Chondrocyte (in vitro differentiated cells): ENCODE measurements at regions not wholly inside any gene's neighbourhood (a gene's known extent, or its start where the extent isn't known, plus 50 kb on each side); places are given as distances from the start of the nearest gene placed in this dataset.

ENCODE experiments used
- DNase-seq: peaks from one replicate; pipeline ENCODE4 v3.0.0; 2021; ENCODE audit warnings: mixed read lengths, low spot score
- H3K27ac Mint-ChIP-seq: one replicate; pipeline ENCODE4 v1.8.0; 2021; ENCODE audit warnings: mild to moderate bottlenecking, moderate library complexity, mixed read lengths; ENCODE audit not compliant: unreplicated experiment
- H3K27me3 Mint-ChIP-seq: 2 replicates; pipeline ENCODE4 v1.8.0; 2021; ENCODE audit warnings: low read depth, mixed read lengths
- H3K36me3 Mint-ChIP-seq: 2 replicates; pipeline ENCODE4 v1.8.0; 2021; ENCODE audit warnings: low read depth, mixed read lengths
- H3K4me1 Mint-ChIP-seq: 2 replicates; pipeline ENCODE4 v1.8.0; 2021; ENCODE audit warnings: low read depth, mild to moderate bottlenecking, mixed read lengths
- H3K4me3 Mint-ChIP-seq: one replicate; pipeline ENCODE4 v1.8.0; 2021; ENCODE audit warnings: mild to moderate bottlenecking, moderate library complexity, mixed read lengths; ENCODE audit not compliant: unreplicated experiment
- H3K9me3 Mint-ChIP-seq: 2 replicates; pipeline ENCODE4 v1.8.0; 2021; ENCODE audit warnings: low read depth, mixed read lengths
- CTCF ChIP-seq: fragments of 200-600 bp; sonication (generic); IDR thresholded peaks from 2 replicates; pipeline ENCODE4 v1.5.0; 2021; ENCODE audit warnings: antibody characterized with exemption, mild to moderate bottlenecking, moderate library complexity

GRCh38 chrX:68936608-68937007 is 107.8 kb downstream of the EFNB1 start:
- H3K9me3 Mint-ChIP-seq, result no peaks in the 10 kb centered on the region
- DNase-seq, result no peak

GRCh38 chrX:68936126-68936525 is 107.3 kb downstream of the EFNB1 start:
- H3K9me3 Mint-ChIP-seq, result no peaks in the 10 kb centered on the region
- no peak overlapping the region for H3K4me3 Mint-ChIP-seq
- TF ChIP-seq CTCF, result no peak
- no peaks in the 10 kb centered on the region for H3K36me3 Mint-ChIP-seq
- DNase-seq, result no peak
- H3K27ac Mint-ChIP-seq, result no peak overlapping the region
- peaks cover 38% of the 10 kb centered on the region for H3K4me1 Mint-ChIP-seq
- no peaks in the 10 kb centered on the region for H3K27me3 Mint-ChIP-seq

More at GRCh38 chrX:68936608-68937007, 107.8 kb downstream of the EFNB1 start:
- Mint-ChIP-seq H3K27ac (peak overlapping the region; percentile 59), H3K4me3 (no peak overlapping the region), H3K4me1 (peaks cover 35% of the 10 kb centered on the region), H3K36me3 (no peaks in the 10 kb centered on the region), H3K27me3 (no peaks in the 10 kb centered on the region)
- TF ChIP-seq CTCF, result no peak

- TF ChIP-seq CTCF, result no peak
- no peak for DNase-seq
- no peak overlapping the region for H3K4me3 Mint-ChIP-seq
- H3K9me3 Mint-ChIP-seq, result no peaks in the 10 kb centered on the region
- no peak overlapping the region for H3K27ac Mint-ChIP-seq
- peaks cover 40% of the 10 kb centered on the region for H3K4me1 Mint-ChIP-seq
- no peaks in the 10 kb centered on the region for H3K36me3 Mint-ChIP-seq
- no peaks in the 10 kb centered on the region for H3K27me3 Mint-ChIP-seq
Measured at GRCh38 chrX:68935362-68935761, 106.5 kb downstream of the EFNB1 start.

- DNase-seq, result no peak
- Mint-ChIP-seq H3K27me3 (no peaks in the 10 kb centered on the region), H3K27ac (no peak overlapping the region), H3K4me1 (peaks cover 40% of the 10 kb centered on the region), H3K4me3 (no peak overlapping the region), H3K36me3 (no peaks in the 10 kb centered on the region), H3K9me3 (no peaks in the 10 kb centered on the region)
- no peak for TF ChIP-seq CTCF
Measured at GRCh38 chrX:68934922-68935321, 106.1 kb downstream of the EFNB1 start.

- H3K9me3 Mint-ChIP-seq, result no peaks in the 10 kb centered on the region
- no peaks in the 10 kb centered on the region for H3K27me3 Mint-ChIP-seq
- H3K27ac Mint-ChIP-seq, result no peak overlapping the region
Measured at GRCh38 chrX:68934421-68934820, 105.6 kb downstream of the EFNB1 start.

More at GRCh38 chrX:68934421-68934820, 105.6 kb downstream of the EFNB1 start:
- no peak for TF ChIP-seq CTCF
- H3K36me3 Mint-ChIP-seq, result no peaks in the 10 kb centered on the region
- DNase-seq, result no peak
- H3K4me3 Mint-ChIP-seq, result no peak overlapping the region
- peaks cover 45% of the 10 kb centered on the region for H3K4me1 Mint-ChIP-seq
